Endodermal cell (in vitro differentiated cells): ENCODE measurements at regions not wholly inside any gene's neighbourhood (a gene's known extent, or its start where the extent isn't known, plus 50 kb on each side); places are given as distances from the start of the nearest gene placed in this dataset.

Source experiments
- DNase-seq: peaks from one replicate; pipeline ENCODE4 v3.0.0-alpha.2; 2017
- H3K27ac ChIP-seq: 2 replicates; pipeline ENCODE4 v1.5.1; 2013; ENCODE audit warnings: mild to moderate bottlenecking, low read depth, low read length, moderate library complexity
- H3K27me3 ChIP-seq: 2 replicates; pipeline ENCODE4 v1.6.1; 2013; ENCODE audit warnings: mild to moderate bottlenecking, low read length, moderate library complexity; ENCODE audit not compliant: insufficient read depth, control insufficient read depth, poor library complexity, severe bottlenecking
- H3K36me3 ChIP-seq: 2 replicates; pipeline ENCODE4 v1.7.0; 2013; ENCODE audit warnings: mild to moderate bottlenecking, low read length, moderate library complexity; ENCODE audit not compliant: control insufficient read depth, insufficient read depth
- H3K4me1 ChIP-seq: one replicate; pipeline ENCODE4 v1.7.0; 2013; ENCODE audit warnings: low read length; ENCODE audit not compliant: control insufficient read depth, insufficient read depth
- H3K4me3 ChIP-seq: 2 replicates; pipeline ENCODE4 v1.5.1; 2013; ENCODE audit warnings: mild to moderate bottlenecking, low read length, moderate library complexity
- H3K9ac ChIP-seq: 2 replicates; pipeline ENCODE4 v1.6.1; 2013; ENCODE audit warnings: mild to moderate bottlenecking, low read length, moderate library complexity; ENCODE audit not compliant: poor library complexity, severe bottlenecking; ENCODE audit errors: extremely low read depth
- H3K9me3 ChIP-seq: 2 replicates; pipeline ENCODE4 v1.6.1; 2013; ENCODE audit warnings: mild to moderate bottlenecking, low read length, moderate library complexity; ENCODE audit not compliant: control insufficient read depth
- H3K27ac Mint-ChIP-seq: 2 replicates; pipeline ENCODE4 v1.8.0; 2020; ENCODE audit warnings: mixed read lengths
- H3K27me3 Mint-ChIP-seq: 2 replicates; pipeline ENCODE4 v1.8.0; 2021; ENCODE audit warnings: mild to moderate bottlenecking, mixed read lengths; ENCODE audit not compliant: insufficient read depth
- H3K36me3 Mint-ChIP-seq: 2 replicates; pipeline ENCODE4 v1.8.0; 2020; ENCODE audit warnings: low read depth, mixed read lengths
- H3K4me1 Mint-ChIP-seq: 2 replicates; pipeline ENCODE4 v1.8.0; 2020; ENCODE audit warnings: mixed read lengths
- H3K4me3 Mint-ChIP-seq: 2 replicates; pipeline ENCODE4 v1.8.0; 2020; ENCODE audit warnings: mild to moderate bottlenecking, moderate library complexity, mixed read lengths
- H3K9me3 Mint-ChIP-seq: 2 replicates; pipeline ENCODE4 v1.8.0; 2020; ENCODE audit warnings: mild to moderate bottlenecking, mixed read lengths
- CTCF ChIP-seq: fragments of 200-600 bp; sonication (generic); conservative IDR thresholded peaks from 2 replicates; pipeline ENCODE4 v1.5.0; 2021; ENCODE audit warnings: antibody characterized with exemption, mild to moderate bottlenecking
- WGBS, 2 experiments: methylation state at CpG; one replicate each; pipeline versions ENCODE4 v1.1.5 to v1.1.7; 2013; ENCODE audit warnings: missing lambda C conversion rate in 2 of 2, mixed read lengths in 1 of 2; ENCODE audit not compliant: insufficient coverage in 1 of 2, insufficient read length in 1 of 2; 5-methylcytosine and 5-hydroxymethylcytosine counted together

- no peak overlapping the region for H3K4me3 ChIP-seq
- Mint-ChIP-seq H3K27ac (no peak overlapping the region), H3K4me1 (peaks cover 3% of the 10 kb centered on the region), H3K4me3 (no peak overlapping the region), H3K36me3 (no peaks in the 10 kb centered on the region), H3K9me3 (peaks cover 7% of the 10 kb centered on the region), H3K27me3 (no peaks in the 10 kb centered on the region)
- DNase-seq = no peak
- no peaks in the 10 kb centered on the region for H3K4me1 ChIP-seq
- no peaks in the 10 kb centered on the region for H3K36me3 ChIP-seq
- no peak overlapping the region for H3K9ac ChIP-seq
- H3K27ac ChIP-seq = no peak overlapping the region
- no peak for TF ChIP-seq CTCF
- no peaks in the 10 kb centered on the region for H3K9me3 ChIP-seq
- WGBS, 2 experiments = 81 to 90% methylated on average over 1 to 3 of the region's 3 CpGs
- H3K27me3 ChIP-seq = no peaks in the 10 kb centered on the region
Measured at GRCh38 chr2:121860758-121861227, 105.3 kb downstream of the TSN start.

GRCh38 chr2:121862286-121862685 is 106.8 kb downstream of the TSN start:
- no peak overlapping the region for H3K4me3 ChIP-seq
- H3K4me1 ChIP-seq = no peaks in the 10 kb centered on the region
- whole genome bisulfite sequencing, 2 experiments = 90 to 100% methylated on average over 2 to 4 of the region's 4 CpGs
- H3K9me3 ChIP-seq = no peaks in the 10 kb centered on the region
- DNase-seq = no peak
- no peaks in the 10 kb centered on the region for H3K27me3 ChIP-seq
- Mint-ChIP-seq H3K36me3 (no peaks in the 10 kb centered on the region), H3K4me3 (no peak overlapping the region), H3K4me1 (peaks cover 3% of the 10 kb centered on the region), H3K27me3 (no peaks in the 10 kb centered on the region), H3K9me3 (peaks cover 7% of the 10 kb centered on the region), H3K27ac (no peak overlapping the region)
- H3K9ac ChIP-seq = no peak overlapping the region
- no peaks in the 10 kb centered on the region for H3K36me3 ChIP-seq
- TF ChIP-seq CTCF = no peak
- no peak overlapping the region for H3K27ac ChIP-seq

- TF ChIP-seq CTCF = no peak
- H3K27ac ChIP-seq = no peak overlapping the region
- H3K36me3 ChIP-seq = no peaks in the 10 kb centered on the region
- no peaks in the 10 kb centered on the region for H3K4me1 ChIP-seq
- peaks cover 7% of the 10 kb centered on the region for H3K9me3 Mint-ChIP-seq
- H3K36me3 Mint-ChIP-seq = no peaks in the 10 kb centered on the region
- no peaks in the 10 kb centered on the region for H3K27me3 ChIP-seq
- H3K4me1 Mint-ChIP-seq = no peaks in the 10 kb centered on the region
- no peak overlapping the region for H3K4me3 Mint-ChIP-seq
- no peak for DNase-seq
- H3K27ac Mint-ChIP-seq = no peak overlapping the region
- H3K9me3 ChIP-seq = no peaks in the 10 kb centered on the region
- no peak overlapping the region for H3K9ac ChIP-seq
- peaks cover 3% of the 10 kb centered on the region for H3K27me3 Mint-ChIP-seq
- H3K4me3 ChIP-seq = no peak overlapping the region
- 87% methylated on average over 2 of the region's 2 CpGs; no CpG with 5 or more reads in 1 of the 2 experiments for WGBS, 2 experiments
Measured at GRCh38 chr2:121865914-121866313, 110.5 kb downstream of the TSN start.
